ENCODE measurements at regions not wholly inside any gene's neighbourhood (a gene's known extent, or its start where the extent isn't known, plus 50 kb on each side); places are given as distances from the start of the nearest gene placed in this dataset.

DNA sequence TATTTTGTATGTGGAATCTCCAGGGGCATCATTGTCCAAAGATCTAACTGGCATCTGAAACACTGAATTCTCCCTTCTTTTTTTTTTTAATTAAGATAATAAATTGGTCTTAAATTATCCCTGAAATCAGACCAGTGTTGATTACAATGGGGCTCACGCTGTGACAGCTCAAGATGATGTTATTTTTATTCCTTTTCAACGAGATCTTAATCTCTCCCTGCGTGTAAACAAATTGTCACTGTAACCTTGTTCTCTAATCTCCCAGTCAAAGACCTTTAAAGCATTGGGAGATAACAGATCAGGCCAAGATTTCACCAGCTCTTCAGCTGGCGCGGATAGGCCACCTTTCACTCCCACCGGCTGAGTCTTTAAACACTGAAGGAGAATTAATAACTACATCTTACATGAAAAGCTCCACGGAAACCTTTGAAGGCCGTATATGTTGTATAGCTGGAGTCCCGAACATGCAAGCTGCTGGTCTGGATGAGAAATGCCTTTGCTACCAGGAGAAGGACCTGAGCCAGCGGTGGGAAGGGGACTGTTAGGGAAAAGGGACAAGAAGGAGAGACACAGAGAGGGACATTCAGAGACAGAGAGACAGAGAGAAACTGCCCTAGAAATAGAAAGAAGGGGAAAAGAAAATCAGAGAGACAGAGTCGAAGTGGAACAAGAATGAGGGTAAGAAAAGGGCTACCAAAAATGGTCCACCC lies 418.8 kb upstream of the NR2F2 start:
- ATAC-seq = no peak
- Histone ChIP-seq H3K27ac (no peak overlapping the region), H3K4me1 (no peaks in the 10 kb centered on the region), H3K4me3 (no peak overlapping the region), H3K9me3 (no peaks in the 10 kb centered on the region), H3K36me3 (no peaks in the 10 kb centered on the region), H3K27me3 (no peaks in the 10 kb centered on the region)
- intact Hi-C loops (cut with DNase I) = no loop called here
- DNase-seq = no peak
- TF ChIP-seq CTCF (IDR thresholded peaks at IDR 0.05) = no peak

- ATAC-seq (no peak), DNase-seq (no peak)
- no peak for TF ChIP-seq CTCF (IDR thresholded peaks at IDR 0.05)
- Histone ChIP-seq H3K36me3 (no peaks in the 10 kb centered on the region), H3K27me3 (no peaks in the 10 kb centered on the region), H3K9me3 (no peaks in the 10 kb centered on the region), H3K27ac (no peak overlapping the region), H3K4me3 (no peak overlapping the region), H3K4me1 (no peaks in the 10 kb centered on the region)
- intact Hi-C loops (cut with DNase I) = no loop called here
Measured at GRCh38 chr15:95912280-95912625, 418.2 kb upstream of the NR2F2 start.

GRCh38 chr15:95912728-95913127 lies 417.8 kb upstream of the NR2F2 start:
- H3K27ac ChIP-seq = no peak overlapping the region
- H3K4me1 ChIP-seq = no peaks in the 10 kb centered on the region
- no peak overlapping the region for H3K4me3 ChIP-seq
- no peaks in the 10 kb centered on the region for H3K36me3 ChIP-seq
- ATAC-seq = no peak
- no peaks in the 10 kb centered on the region for H3K27me3 ChIP-seq
- no peak for TF ChIP-seq CTCF (IDR thresholded peaks at IDR 0.05)
- no peak for DNase-seq
- intact Hi-C loops (cut with DNase I) = no loop called here
- H3K9me3 ChIP-seq = no peaks in the 10 kb centered on the region

DNA sequence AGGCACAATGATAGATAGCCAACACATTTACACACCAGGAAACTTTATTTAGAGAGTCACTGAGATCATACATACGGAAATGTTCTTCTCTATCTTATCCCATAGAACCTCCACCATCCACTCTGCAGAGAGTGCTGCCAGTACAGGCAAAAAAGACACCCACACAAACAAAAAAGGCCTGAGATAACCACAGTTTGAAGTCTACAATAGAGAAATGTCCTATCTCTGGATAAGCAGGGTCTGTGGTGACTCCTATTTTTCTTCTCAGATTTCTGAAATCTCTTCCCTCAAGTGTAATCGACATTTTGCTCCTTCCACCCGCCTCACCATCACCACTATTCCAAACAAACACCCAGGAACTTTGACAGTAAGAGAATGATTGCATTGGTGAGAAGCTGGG lies 413.9 kb upstream of the NR2F2 start:
- no peak for TF ChIP-seq CTCF (IDR thresholded peaks at IDR 0.05)
- no peak for DNase-seq
- intact Hi-C loops (cut with DNase I) = no loop called here

GRCh38 chr15:95918525-95918924 lies 412.0 kb upstream of the NR2F2 start:
- no peak for DNase-seq
- intact Hi-C loops (cut with DNase I) = no loop called here

More for the DNA sequence above, 413.9 kb upstream of the NR2F2 start:
- H3K9me3 ChIP-seq = no peaks in the 10 kb centered on the region
- no peak for ATAC-seq
- no peaks in the 10 kb centered on the region for H3K4me1 ChIP-seq
- H3K4me3 ChIP-seq = no peak overlapping the region
- H3K36me3 ChIP-seq = no peaks in the 10 kb centered on the region
- H3K27me3 ChIP-seq = no peaks in the 10 kb centered on the region
- no peak overlapping the region for H3K27ac ChIP-seq

More at GRCh38 chr15:95918525-95918924, 412.0 kb upstream of the NR2F2 start:
- Histone ChIP-seq H3K9me3 (no peaks in the 10 kb centered on the region), H3K4me3 (no peak overlapping the region), H3K27me3 (no peaks in the 10 kb centered on the region), H3K27ac (no peak overlapping the region), H3K36me3 (no peaks in the 10 kb centered on the region), H3K4me1 (no peaks in the 10 kb centered on the region)
- no peak for TF ChIP-seq CTCF (IDR thresholded peaks at IDR 0.05)
- ATAC-seq = no peak
